ENCODE measurements at regions not wholly inside any gene's neighbourhood (a gene's known extent, or its start where the extent isn't known, plus 50 kb on each side); places are given as distances from the start of the nearest gene placed in this dataset.

GRCh38 chr3:81955878-81956277, 194.4 kb upstream of the GBE1 start (continued):
- TF ChIP-seq, protein P1, sequence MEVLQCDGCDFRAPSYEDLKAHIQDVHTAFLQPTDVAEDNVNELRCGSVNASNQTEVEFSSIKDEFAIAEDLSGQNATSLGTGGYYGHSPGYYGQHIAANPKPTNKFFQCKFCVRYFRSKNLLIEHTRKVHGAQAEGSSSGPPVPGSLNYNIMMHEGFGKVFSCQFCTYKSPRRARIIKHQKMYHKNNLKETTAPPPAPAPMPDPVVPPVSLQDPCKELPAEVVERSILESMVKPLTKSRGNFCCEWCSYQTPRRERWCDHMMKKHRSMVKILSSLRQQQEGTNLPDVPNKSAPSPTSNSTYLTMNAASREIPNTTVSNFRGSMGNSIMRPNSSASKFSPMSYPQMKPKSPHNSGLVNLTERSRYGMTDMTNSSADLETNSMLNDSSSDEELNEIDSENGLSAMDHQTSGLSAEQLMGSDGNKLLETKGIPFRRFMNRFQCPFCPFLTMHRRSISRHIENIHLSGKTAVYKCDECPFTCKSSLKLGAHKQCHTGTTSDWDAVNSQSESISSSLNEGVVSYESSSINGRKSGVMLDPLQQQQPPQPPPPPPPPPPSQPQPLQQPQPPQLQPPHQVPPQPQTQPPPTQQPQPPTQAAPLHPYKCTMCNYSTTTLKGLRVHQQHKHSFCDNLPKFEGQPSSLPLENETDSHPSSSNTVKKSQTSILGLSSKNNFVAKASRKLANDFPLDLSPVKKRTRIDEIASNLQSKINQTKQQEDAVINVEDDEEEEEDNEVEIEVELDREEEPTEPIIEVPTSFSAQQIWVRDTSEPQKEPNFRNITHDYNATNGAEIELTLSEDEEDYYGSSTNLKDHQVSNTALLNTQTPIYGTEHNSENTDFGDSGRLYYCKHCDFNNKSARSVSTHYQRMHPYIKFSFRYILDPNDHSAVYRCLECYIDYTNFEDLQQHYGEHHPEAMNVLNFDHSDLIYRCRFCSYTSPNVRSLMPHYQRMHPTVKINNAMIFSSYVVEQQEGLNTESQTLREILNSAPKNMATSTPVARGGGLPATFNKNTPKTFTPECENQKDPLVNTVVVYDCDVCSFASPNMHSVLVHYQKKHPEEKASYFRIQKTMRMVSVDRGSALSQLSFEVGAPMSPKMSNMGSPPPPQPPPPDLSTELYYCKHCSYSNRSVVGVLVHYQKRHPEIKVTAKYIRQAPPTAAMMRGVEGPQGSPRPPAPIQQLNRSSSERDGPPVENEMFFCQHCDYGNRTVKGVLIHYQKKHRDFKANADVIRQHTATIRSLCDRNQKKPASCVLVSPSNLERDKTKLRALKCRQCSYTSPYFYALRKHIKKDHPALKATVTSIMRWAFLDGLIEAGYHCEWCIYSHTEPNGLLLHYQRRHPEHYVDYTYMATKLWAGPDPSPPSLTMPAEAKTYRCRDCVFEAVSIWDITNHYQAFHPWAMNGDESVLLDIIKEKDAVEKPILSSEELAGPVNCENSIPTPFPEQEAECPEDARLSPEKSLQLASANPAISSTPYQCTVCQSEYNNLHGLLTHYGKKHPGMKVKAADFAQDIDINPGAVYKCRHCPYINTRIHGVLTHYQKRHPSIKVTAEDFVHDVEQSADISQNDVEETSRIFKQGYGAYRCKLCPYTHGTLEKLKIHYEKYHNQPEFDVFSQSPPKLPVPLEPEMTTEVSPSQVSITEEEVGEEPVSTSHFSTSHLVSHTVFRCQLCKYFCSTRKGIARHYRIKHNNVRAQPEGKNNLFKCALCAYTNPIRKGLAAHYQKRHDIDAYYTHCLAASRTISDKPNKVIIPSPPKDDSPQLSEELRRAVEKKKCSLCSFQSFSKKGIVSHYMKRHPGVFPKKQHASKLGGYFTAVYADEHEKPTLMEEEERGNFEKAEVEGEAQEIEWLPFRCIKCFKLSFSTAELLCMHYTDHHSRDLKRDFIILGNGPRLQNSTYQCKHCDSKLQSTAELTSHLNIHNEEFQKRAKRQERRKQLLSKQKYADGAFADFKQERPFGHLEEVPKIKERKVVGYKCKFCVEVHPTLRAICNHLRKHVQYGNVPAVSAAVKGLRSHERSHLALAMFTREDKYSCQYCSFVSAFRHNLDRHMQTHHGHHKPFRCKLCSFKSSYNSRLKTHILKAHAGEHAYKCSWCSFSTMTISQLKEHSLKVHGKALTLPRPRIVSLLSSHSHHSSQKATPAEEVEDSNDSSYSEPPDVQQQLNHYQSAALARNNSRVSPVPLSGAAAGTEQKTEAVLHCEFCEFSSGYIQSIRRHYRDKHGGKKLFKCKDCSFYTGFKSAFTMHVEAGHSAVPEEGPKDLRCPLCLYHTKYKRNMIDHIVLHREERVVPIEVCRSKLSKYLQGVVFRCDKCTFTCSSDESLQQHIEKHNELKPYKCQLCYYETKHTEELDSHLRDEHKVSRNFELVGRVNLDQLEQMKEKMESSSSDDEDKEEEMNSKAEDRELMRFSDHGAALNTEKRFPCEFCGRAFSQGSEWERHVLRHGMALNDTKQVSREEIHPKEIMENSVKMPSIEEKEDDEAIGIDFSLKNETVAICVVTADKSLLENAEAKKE (CRISPR knock-in tag; IDR thresholded peaks at IDR 0.05), result no peak
- TF ChIP-seq ZNF331 (CRISPR knock-in tag; IDR thresholded peaks at IDR 0.05; ENCODE audit: low read depth) (no peak), EZH2 (IDR thresholded peaks at IDR 0.05; ENCODE audit: low read depth, unreplicated experiment) (no peak), ZNF114 (CRISPR knock-in tag; IDR thresholded peaks at IDR 0.05) (no peak), CREB1 (CRISPR knock-in tag; IDR thresholded peaks at IDR 0.05; ENCODE audit: low read depth) (no peak), REST (IDR thresholded peaks at IDR 0.05; ENCODE audit: unreplicated experiment) (no peak), POLR2AphosphoS5 (IDR thresholded peaks at IDR 0.05; ENCODE audit: low read depth) (no peak), STAT1 (IDR thresholded peaks at IDR 0.05; ENCODE audit: unreplicated experiment) (no peak), EZH2phosphoT487 (IDR thresholded peaks at IDR 0.05; ENCODE audit: unreplicated experiment) (no peak)
